DND-41 (cell line): ENCODE measurements at regions not wholly inside any gene's neighbourhood (a gene's known extent, or its start where the extent isn't known, plus 50 kb on each side); places are given as distances from the start of the nearest gene placed in this dataset.

ENCODE experiments used
- EZH2 ChIP-seq: IDR thresholded peaks from 3 replicates; pipeline ENCODE4 v1.6.1; 2012; ENCODE audit warnings: borderline replicate concordance, low read depth, mild to moderate bottlenecking, moderate library complexity, low read length, inconsistent platforms; ENCODE audit not compliant: severe bottlenecking
- TF ChIP-seq, protein P1 (sequence below): IDR thresholded peaks from 2 replicates; pipeline ENCODE4 v1.5.1; 2012; ENCODE audit warnings: borderline replicate concordance, low read length, moderate library complexity, mild to moderate bottlenecking; ENCODE audit not compliant: poor library complexity, severe bottlenecking; ENCODE audit errors: extremely low read depth

DNA sequence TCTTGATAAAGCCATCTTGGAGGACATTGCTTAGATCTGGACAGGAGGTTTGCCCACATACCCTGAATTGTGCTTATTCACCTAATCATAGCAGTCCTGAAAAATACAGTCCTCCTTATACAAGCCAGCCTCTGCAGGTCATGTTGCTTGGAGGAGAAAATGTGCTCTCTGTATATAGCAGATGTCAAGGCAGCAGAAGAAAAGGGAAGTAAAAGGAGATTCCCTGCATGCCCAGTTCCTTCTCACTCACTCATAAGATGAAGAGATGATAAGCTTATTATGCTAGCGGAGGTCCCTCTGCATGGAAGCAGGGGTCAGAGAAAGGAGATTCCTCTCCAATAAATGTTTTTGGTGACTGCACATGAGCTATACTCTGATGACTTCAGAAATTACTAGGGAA, 458.8 kb upstream of the ZMIZ1 start:
- no peak for TF ChIP-seq EZH2
- TF ChIP-seq, protein P1, sequence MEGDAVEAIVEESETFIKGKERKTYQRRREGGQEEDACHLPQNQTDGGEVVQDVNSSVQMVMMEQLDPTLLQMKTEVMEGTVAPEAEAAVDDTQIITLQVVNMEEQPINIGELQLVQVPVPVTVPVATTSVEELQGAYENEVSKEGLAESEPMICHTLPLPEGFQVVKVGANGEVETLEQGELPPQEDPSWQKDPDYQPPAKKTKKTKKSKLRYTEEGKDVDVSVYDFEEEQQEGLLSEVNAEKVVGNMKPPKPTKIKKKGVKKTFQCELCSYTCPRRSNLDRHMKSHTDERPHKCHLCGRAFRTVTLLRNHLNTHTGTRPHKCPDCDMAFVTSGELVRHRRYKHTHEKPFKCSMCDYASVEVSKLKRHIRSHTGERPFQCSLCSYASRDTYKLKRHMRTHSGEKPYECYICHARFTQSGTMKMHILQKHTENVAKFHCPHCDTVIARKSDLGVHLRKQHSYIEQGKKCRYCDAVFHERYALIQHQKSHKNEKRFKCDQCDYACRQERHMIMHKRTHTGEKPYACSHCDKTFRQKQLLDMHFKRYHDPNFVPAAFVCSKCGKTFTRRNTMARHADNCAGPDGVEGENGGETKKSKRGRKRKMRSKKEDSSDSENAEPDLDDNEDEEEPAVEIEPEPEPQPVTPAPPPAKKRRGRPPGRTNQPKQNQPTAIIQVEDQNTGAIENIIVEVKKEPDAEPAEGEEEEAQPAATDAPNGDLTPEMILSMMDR: no peak
